ENCODE measurements at regions not wholly inside any gene's neighbourhood (a gene's known extent, or its start where the extent isn't known, plus 50 kb on each side); places are given as distances from the start of the nearest gene placed in this dataset.
"Not testable (repeated sequence)": the region's sequence is repeated elsewhere in the genome, so short reads cannot be mapped to it uniquely, and the experiment has no call there.

- DNase-seq: no peak
These were observed 171.4 kb downstream of the EDEM1 start for GRCh38 chr3:5358911-5359310.

- no peak for DNase-seq
These were observed 172.9 kb downstream of the EDEM1 start for GRCh38 chr3:5360453-5360852.

GRCh38 chr3:5366746-5367145, 179.2 kb downstream of the EDEM1 start:
- DNase-seq: no peak

GRCh38 chr3:5371555-5371954, 184.0 kb downstream of the EDEM1 start:
- DNase-seq: not testable (repeated sequence)

GRCh38 chr3:5376761-5377160, 189.3 kb downstream of the EDEM1 start:
- no peak for DNase-seq

- not testable (repeated sequence) for DNase-seq
These were observed 191.8 kb downstream of the EDEM1 start for GRCh38 chr3:5379266-5379665.

GRCh38 chr3:5383486-5384263, 196.2 kb downstream of the EDEM1 start:
- DNase-seq: not testable (repeated sequence)

GRCh38 chr3:5384557-5385236, 197.2 kb downstream of the EDEM1 start:
- DNase-seq: no peak

GRCh38 chr3:5388091-5388490, 200.6 kb downstream of the EDEM1 start:
- no peak for DNase-seq

- no peak for DNase-seq
These were observed 201.6 kb downstream of the EDEM1 start for GRCh38 chr3:5389057-5389456.

GRCh38 chr3:5390221-5390620, 202.7 kb downstream of the EDEM1 start:
- DNase-seq: no peak

GRCh38 chr3:5390936-5391625, 203.6 kb downstream of the EDEM1 start:
- DNase-seq: no peak

GRCh38 chr3:5401002-5401401, 213.5 kb downstream of the EDEM1 start:
- no peak for DNase-seq

GRCh38 chr3:5404718-5405117, 217.2 kb downstream of the EDEM1 start:
- no peak for DNase-seq

- no peak for DNase-seq
These were observed 224.3 kb downstream of the EDEM1 start for GRCh38 chr3:5411786-5412185.

GRCh38 chr3:5423076-5423475, 235.6 kb downstream of the EDEM1 start:
- DNase-seq: no peak

- DNase-seq: no peak
These were observed 236.0 kb downstream of the EDEM1 start for GRCh38 chr3:5423523-5423922.

GRCh38 chr3:5425371-5425770, 237.9 kb downstream of the EDEM1 start:
- no peak for DNase-seq

GRCh38 chr3:5426094-5426883, 238.8 kb downstream of the EDEM1 start:
- DNase-seq: peak; percentile 80 to 90

GRCh38 chr3:5427021-5427420, 239.5 kb downstream of the EDEM1 start:
- DNase-seq: no peak

- no peak for DNase-seq
These were observed 240.4 kb downstream of the EDEM1 start for GRCh38 chr3:5427938-5428337.

- DNase-seq: no peak
These were observed 241.4 kb downstream of the EDEM1 start for GRCh38 chr3:5428607-5429516.
